ENCODE measurements at regions not wholly inside any gene's neighbourhood (a gene's known extent, or its start where the extent isn't known, plus 50 kb on each side); places are given as distances from the start of the nearest gene placed in this dataset.

DNA sequence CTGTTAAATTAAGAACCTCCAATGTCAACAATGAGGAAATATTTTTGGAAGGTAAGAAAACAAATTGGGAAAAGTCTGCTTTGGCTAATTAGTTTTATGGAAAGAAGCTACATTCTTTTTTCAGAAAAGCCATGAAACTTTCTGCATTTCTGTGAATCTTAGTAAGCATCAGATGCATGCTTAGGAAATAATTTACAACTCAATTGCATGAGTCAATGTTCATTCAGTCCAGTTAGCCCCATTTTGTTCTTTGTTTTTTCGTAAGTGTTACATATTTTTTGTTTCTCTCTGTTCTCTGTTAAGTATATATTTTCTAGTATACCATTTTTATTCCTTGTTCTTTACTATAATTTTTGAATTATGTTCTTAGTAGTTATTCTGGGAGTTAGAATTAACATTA, 195.2 kb upstream of the KIF2B start:
- TF ChIP-seq, protein P1, sequence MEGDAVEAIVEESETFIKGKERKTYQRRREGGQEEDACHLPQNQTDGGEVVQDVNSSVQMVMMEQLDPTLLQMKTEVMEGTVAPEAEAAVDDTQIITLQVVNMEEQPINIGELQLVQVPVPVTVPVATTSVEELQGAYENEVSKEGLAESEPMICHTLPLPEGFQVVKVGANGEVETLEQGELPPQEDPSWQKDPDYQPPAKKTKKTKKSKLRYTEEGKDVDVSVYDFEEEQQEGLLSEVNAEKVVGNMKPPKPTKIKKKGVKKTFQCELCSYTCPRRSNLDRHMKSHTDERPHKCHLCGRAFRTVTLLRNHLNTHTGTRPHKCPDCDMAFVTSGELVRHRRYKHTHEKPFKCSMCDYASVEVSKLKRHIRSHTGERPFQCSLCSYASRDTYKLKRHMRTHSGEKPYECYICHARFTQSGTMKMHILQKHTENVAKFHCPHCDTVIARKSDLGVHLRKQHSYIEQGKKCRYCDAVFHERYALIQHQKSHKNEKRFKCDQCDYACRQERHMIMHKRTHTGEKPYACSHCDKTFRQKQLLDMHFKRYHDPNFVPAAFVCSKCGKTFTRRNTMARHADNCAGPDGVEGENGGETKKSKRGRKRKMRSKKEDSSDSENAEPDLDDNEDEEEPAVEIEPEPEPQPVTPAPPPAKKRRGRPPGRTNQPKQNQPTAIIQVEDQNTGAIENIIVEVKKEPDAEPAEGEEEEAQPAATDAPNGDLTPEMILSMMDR (IDR thresholded peaks at IDR 0.05 in 2 of 3, conservative IDR thresholded peaks at IDR 0.05 in 1 of 3; ENCODE audit: borderline replicate concordance in 1 of 3, insufficient read depth in 1 of 3, low read depth in 2 of 3, low read length in 2 of 3), result no peak
- TF ChIP-seq EZH2phosphoT487 (IDR thresholded peaks at IDR 0.05; ENCODE audit: borderline replicate concordance), result no peak
- TF ChIP-seq ATF3 (IDR thresholded peaks at IDR 0.05), result no peak
- TF ChIP-seq POLR2A (IDR thresholded peaks at IDR 0.05; ENCODE audit: borderline replicate concordance, extremely low read depth, insufficient read depth, insufficient read length), result no peak
- no peak for TF ChIP-seq EZH2 (IDR thresholded peaks at IDR 0.05)
- no peak for TF ChIP-seq POLR2AphosphoS5 (IDR thresholded peaks at IDR 0.05; ENCODE audit: low read depth, low read length)
- TF ChIP-seq SP1 (IDR thresholded peaks at IDR 0.05; ENCODE audit: low read depth), result no peak
- no peak for TF ChIP-seq SRF (IDR thresholded peaks at IDR 0.05; ENCODE audit: low read depth)
- TF ChIP-seq TCF7L2 (IDR thresholded peaks at IDR 0.05; ENCODE audit: borderline replicate concordance, extremely low read depth, insufficient read depth, insufficient read length), result no peak
- no peak for TF ChIP-seq ZFX (IDR thresholded peaks at IDR 0.05)

Data from HCT116 (cell line).